ENCODE measurements at regions not wholly inside any gene's neighbourhood (a gene's known extent, or its start where the extent isn't known, plus 50 kb on each side); places are given as distances from the start of the nearest gene placed in this dataset.

- Mint-ChIP-seq H3K4me3 (no peak overlapping the region), H3K27me3 (ENCODE audit: low read depth) (no peaks in the 10 kb centered on the region), H3K27ac (no peak overlapping the region), H3K36me3 (ENCODE audit: low read depth) (no peaks in the 10 kb centered on the region), H3K9me3 (peaks cover 2% of the 10 kb centered on the region), H3K4me1 (ENCODE audit: low read depth) (no peaks in the 10 kb centered on the region)
- CTCF ChIA-PET: no interaction called here
- no peak for DNase-seq
- intact Hi-C loops (cut with micrococcal nuclease): no loop called here
Measured at GRCh38 chr21:16796776-16797175, 716.1 kb upstream of the CXADR start.

DNA sequence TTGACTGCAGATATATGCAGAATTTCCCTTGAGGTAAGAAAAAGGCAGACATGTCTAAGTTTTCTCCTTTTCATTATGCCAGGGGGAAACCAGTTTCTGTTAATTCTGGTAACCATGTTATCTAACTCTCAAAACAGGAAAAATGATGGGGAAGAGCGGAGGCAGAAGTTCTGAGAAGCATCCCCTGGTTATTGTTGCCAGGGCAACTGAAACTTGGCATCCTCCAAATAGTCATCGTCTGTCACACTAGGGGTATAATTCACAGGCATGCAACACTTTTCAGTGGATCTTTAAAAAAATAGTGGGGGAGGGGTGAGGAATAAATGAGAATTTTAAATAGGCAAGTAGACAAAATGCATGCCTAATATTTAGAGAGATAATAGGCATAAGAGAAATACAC is 715.3 kb upstream of the CXADR start:
- H3K4me3 Mint-ChIP-seq: no peak overlapping the region
- H3K36me3 Mint-ChIP-seq (ENCODE audit: low read depth): no peaks in the 10 kb centered on the region
- no peaks in the 10 kb centered on the region for H3K4me1 Mint-ChIP-seq (ENCODE audit: low read depth)
- DNase-seq: no peak
- H3K9me3 Mint-ChIP-seq: peaks cover 2% of the 10 kb centered on the region
- intact Hi-C loops (cut with micrococcal nuclease): no loop called here
- CTCF ChIA-PET: no interaction called here
- no peaks in the 10 kb centered on the region for H3K27me3 Mint-ChIP-seq (ENCODE audit: low read depth)
- no peak overlapping the region for H3K27ac Mint-ChIP-seq

- H3K4me3 Mint-ChIP-seq: no peak overlapping the region
- intact Hi-C loops (cut with micrococcal nuclease): no loop called here
- H3K27ac Mint-ChIP-seq: no peak overlapping the region
- H3K9me3 Mint-ChIP-seq: peaks cover 2% of the 10 kb centered on the region
- H3K36me3 Mint-ChIP-seq (ENCODE audit: low read depth): no peaks in the 10 kb centered on the region
- CTCF ChIA-PET: no interaction called here
- no peaks in the 10 kb centered on the region for H3K4me1 Mint-ChIP-seq (ENCODE audit: low read depth)
- DNase-seq: no peak
- no peaks in the 10 kb centered on the region for H3K27me3 Mint-ChIP-seq (ENCODE audit: low read depth)
Measured at GRCh38 chr21:16797966-16798365, 714.9 kb upstream of the CXADR start.

GRCh38 chr21:16800536-16801275 is 712.1 kb upstream of the CXADR start:
- intact Hi-C loops (cut with micrococcal nuclease): no loop called here
- H3K4me1 Mint-ChIP-seq (ENCODE audit: low read depth): no peaks in the 10 kb centered on the region
- DNase-seq: no peak
- H3K27me3 Mint-ChIP-seq (ENCODE audit: low read depth): no peaks in the 10 kb centered on the region
- H3K36me3 Mint-ChIP-seq (ENCODE audit: low read depth): no peaks in the 10 kb centered on the region
- CTCF ChIA-PET: no interaction called here
- peaks cover 6% of the 10 kb centered on the region for H3K9me3 Mint-ChIP-seq
- peak overlapping the region; percentile 9 for H3K27ac Mint-ChIP-seq
- no peak overlapping the region for H3K4me3 Mint-ChIP-seq

- Mint-ChIP-seq H3K4me3 (no peak overlapping the region), H3K36me3 (ENCODE audit: low read depth) (no peaks in the 10 kb centered on the region), H3K4me1 (ENCODE audit: low read depth) (no peaks in the 10 kb centered on the region), H3K27me3 (ENCODE audit: low read depth) (no peaks in the 10 kb centered on the region), H3K9me3 (peaks cover 2% of the 10 kb centered on the region), H3K27ac (no peak overlapping the region)
- CTCF ChIA-PET: no interaction called here
- intact Hi-C loops (cut with micrococcal nuclease): no loop called here
- DNase-seq: no peak
Measured at GRCh38 chr21:16811011-16811410, 701.8 kb upstream of the CXADR start.

GRCh38 chr21:16811970-16812369 is 700.9 kb upstream of the CXADR start:
- no peak for DNase-seq
- no peak overlapping the region for H3K27ac Mint-ChIP-seq
- CTCF ChIA-PET: interaction anchor here (0.6 kb wide), 1 partner anchor 173 kb away, joined by 3 read pairs; no protein-coding TSS in a partner anchor
- no peaks in the 10 kb centered on the region for H3K27me3 Mint-ChIP-seq (ENCODE audit: low read depth)
- no peaks in the 10 kb centered on the region for H3K36me3 Mint-ChIP-seq (ENCODE audit: low read depth)
- H3K4me1 Mint-ChIP-seq (ENCODE audit: low read depth): no peaks in the 10 kb centered on the region
- H3K4me3 Mint-ChIP-seq: no peak overlapping the region
- intact Hi-C loops (cut with micrococcal nuclease): no loop called here
- peaks cover 2% of the 10 kb centered on the region for H3K9me3 Mint-ChIP-seq

DNA sequence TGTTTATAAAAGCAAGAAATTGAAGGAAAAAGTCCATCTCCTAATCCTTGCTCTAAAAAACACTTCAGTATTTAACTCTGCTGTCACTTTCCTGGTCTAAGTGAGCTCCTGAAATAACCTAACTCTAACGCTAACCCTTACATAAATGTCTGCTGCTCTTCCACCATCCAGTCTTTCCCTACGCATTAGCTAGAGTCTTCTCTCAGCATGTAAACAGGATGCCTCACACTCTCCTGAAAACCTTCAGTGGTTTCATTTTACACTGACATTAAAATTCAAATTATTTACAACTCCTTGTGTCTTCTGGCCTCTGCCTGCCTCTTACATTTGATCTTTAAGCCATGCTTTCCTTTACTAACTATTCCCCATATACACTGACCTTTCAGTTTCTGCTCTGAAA is 697.6 kb upstream of the CXADR start:
- no peak overlapping the region for H3K4me3 Mint-ChIP-seq
- H3K9me3 Mint-ChIP-seq: no peaks in the 10 kb centered on the region
- no peaks in the 10 kb centered on the region for H3K27me3 Mint-ChIP-seq (ENCODE audit: low read depth)
- no peak for DNase-seq
- no peaks in the 10 kb centered on the region for H3K4me1 Mint-ChIP-seq (ENCODE audit: low read depth)
- no peak overlapping the region for H3K27ac Mint-ChIP-seq
- no peaks in the 10 kb centered on the region for H3K36me3 Mint-ChIP-seq (ENCODE audit: low read depth)
- CTCF ChIA-PET: no interaction called here
- intact Hi-C loops (cut with micrococcal nuclease): no loop called here

DNA sequence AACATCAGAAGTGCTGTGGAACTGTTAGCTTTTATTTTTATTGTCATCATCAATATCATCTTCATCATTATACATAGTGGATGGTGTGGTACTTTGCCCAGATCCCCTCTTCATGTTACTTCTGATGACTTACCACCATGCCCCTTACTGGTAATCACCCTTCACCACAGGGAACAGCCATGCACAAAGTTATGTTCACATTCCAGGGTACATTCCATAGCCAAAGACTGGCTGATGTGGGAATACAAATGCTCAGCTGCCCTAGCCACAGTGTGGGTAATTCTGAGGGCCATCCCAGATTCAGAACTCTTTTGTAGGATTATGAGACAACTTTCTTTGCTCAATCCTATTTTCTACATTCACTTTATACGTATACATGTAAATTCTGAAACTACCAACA is 691.3 kb upstream of the CXADR start:
- intact Hi-C loops (cut with micrococcal nuclease): no loop called here
- no peaks in the 10 kb centered on the region for H3K27me3 Mint-ChIP-seq (ENCODE audit: low read depth)
- no peaks in the 10 kb centered on the region for H3K36me3 Mint-ChIP-seq (ENCODE audit: low read depth)
- no peak overlapping the region for H3K27ac Mint-ChIP-seq
- H3K9me3 Mint-ChIP-seq: peaks cover 19% of the 10 kb centered on the region
- CTCF ChIA-PET: no interaction called here
- DNase-seq: no peak
- no peaks in the 10 kb centered on the region for H3K4me1 Mint-ChIP-seq (ENCODE audit: low read depth)
- H3K4me3 Mint-ChIP-seq: no peak overlapping the region

DNA sequence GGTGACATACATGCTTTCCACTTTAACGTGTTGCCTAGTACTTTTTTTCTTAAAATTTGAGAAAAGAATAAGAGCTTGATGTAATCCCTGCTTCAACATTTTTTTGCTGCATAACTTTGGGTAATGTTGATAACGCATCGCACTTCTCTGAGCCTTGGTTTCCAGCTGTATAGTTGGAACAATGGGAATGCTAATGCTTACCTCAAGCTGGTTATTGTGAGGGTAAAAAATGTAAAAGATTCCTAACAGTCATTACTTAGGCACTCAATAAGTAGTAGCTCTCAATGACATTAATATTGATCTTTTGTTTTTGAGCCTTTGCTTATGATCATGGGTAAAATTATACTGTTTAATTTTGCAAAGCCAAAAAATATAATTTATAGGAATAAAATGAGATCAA is 683.3 kb upstream of the CXADR start:
- intact Hi-C loops (cut with micrococcal nuclease): no loop called here
- H3K27me3 Mint-ChIP-seq (ENCODE audit: low read depth): no peaks in the 10 kb centered on the region
- no peak for DNase-seq
- no peak overlapping the region for H3K4me3 Mint-ChIP-seq
- H3K4me1 Mint-ChIP-seq (ENCODE audit: low read depth): no peaks in the 10 kb centered on the region
- no peaks in the 10 kb centered on the region for H3K36me3 Mint-ChIP-seq (ENCODE audit: low read depth)
- H3K9me3 Mint-ChIP-seq: peaks cover 10% of the 10 kb centered on the region
- H3K27ac Mint-ChIP-seq: no peak overlapping the region
- CTCF ChIA-PET: no interaction called here

GRCh38 chr21:16832791-16833190 is 680.1 kb upstream of the CXADR start:
- Mint-ChIP-seq H3K4me3 (no peak overlapping the region), H3K27me3 (ENCODE audit: low read depth) (no peaks in the 10 kb centered on the region), H3K9me3 (no peaks in the 10 kb centered on the region), H3K36me3 (ENCODE audit: low read depth) (no peaks in the 10 kb centered on the region), H3K4me1 (ENCODE audit: low read depth) (no peaks in the 10 kb centered on the region), H3K27ac (no peak overlapping the region)
- DNase-seq: no peak
- intact Hi-C loops (cut with micrococcal nuclease): no loop called here
- CTCF ChIA-PET: no interaction called here

DNA sequence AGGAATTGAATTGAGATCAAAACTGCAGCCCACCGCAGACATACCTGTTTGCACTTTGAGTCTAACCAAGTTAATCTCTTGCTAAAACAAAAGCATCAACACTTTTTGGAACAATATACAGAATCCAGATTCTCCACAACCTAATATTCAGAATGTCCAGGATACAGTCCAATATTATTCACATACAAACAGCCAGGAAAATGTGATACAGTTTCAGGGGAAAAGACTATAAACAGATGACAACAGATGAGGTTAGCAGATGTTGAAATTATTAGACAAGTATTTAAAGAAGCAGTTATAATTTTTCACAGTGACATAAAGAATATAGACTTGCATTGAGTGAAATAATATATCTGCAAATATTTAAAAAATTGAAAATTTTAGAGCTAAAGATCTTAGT is 678.1 kb upstream of the CXADR start:
- Mint-ChIP-seq H3K4me3 (no peak overlapping the region), H3K9me3 (no peaks in the 10 kb centered on the region), H3K27ac (no peak overlapping the region), H3K4me1 (ENCODE audit: low read depth) (no peaks in the 10 kb centered on the region), H3K27me3 (ENCODE audit: low read depth) (no peaks in the 10 kb centered on the region), H3K36me3 (ENCODE audit: low read depth) (no peaks in the 10 kb centered on the region)
- intact Hi-C loops (cut with micrococcal nuclease): no loop called here
- no peak for DNase-seq
- CTCF ChIA-PET: no interaction called here

DNA sequence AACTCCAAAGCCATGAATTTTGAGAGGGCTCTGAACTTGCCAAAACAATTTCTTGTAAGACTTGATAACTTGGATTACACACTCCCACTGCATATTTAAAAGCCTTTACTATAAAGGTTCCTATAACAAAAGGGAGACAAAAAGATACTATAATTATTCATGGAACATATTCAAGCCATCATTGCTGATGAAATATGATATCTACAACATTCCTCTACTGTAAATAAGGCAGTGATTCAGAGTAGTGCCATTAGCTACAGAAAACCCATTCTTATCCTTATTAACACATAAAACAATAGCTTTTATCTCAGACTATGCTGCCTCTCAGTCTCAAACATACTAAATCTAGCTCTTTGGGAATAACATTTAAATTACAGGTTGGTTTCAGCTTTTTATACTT is 675.5 kb upstream of the CXADR start:
- no peaks in the 10 kb centered on the region for H3K9me3 Mint-ChIP-seq
- intact Hi-C loops (cut with micrococcal nuclease): no loop called here

DNA sequence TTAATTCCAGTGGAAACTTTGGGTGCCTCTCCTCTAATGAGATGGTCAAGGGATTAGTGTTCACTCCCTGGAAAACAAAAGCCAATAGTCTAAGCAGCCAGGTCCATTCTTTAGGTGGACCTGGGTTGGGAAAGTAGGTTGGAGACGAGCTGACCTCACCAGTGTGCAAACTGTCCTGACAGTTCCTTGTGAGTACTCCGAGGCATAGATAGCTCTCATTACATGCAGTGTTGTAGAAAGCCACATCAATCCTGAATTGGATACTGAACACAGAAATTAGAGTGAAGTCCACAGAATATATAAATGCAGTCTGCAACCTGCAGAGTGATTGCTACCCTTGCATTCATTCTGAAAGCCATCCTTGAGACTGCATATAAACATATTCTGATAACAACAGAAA is 675.1 kb upstream of the CXADR start:
- Mint-ChIP-seq H3K36me3 (ENCODE audit: low read depth) (no peaks in the 10 kb centered on the region), H3K4me1 (ENCODE audit: low read depth) (no peaks in the 10 kb centered on the region), H3K9me3 (no peaks in the 10 kb centered on the region), H3K27me3 (ENCODE audit: low read depth) (no peaks in the 10 kb centered on the region), H3K4me3 (no peak overlapping the region), H3K27ac (no peak overlapping the region)
- CTCF ChIA-PET: no interaction called here
- DNase-seq: no peak
- intact Hi-C loops (cut with micrococcal nuclease): no loop called here

More for the DNA sequence above, 675.5 kb upstream of the CXADR start:
- CTCF ChIA-PET: no interaction called here
- no peaks in the 10 kb centered on the region for H3K4me1 Mint-ChIP-seq (ENCODE audit: low read depth)
- H3K36me3 Mint-ChIP-seq (ENCODE audit: low read depth): no peaks in the 10 kb centered on the region
- H3K27me3 Mint-ChIP-seq (ENCODE audit: low read depth): no peaks in the 10 kb centered on the region
- H3K4me3 Mint-ChIP-seq: no peak overlapping the region
- DNase-seq: no peak
- H3K27ac Mint-ChIP-seq: no peak overlapping the region
